Stimulated activated CD8-positive, alpha-beta memory T cell treated with anti-CD3 and anti-CD28 coated beads, Interleukin-15, amount 100 ng/mL, for 4 hours (primary cell): ENCODE measurements at regions not wholly inside any gene's neighbourhood (a gene's known extent, or its start where the extent isn't known, plus 50 kb on each side); places are given as distances from the start of the nearest gene placed in this dataset.
"Not testable (repeated sequence)": the region's sequence is repeated elsewhere in the genome, so short reads cannot be mapped to it uniquely, and the experiment has no call there.

Experiments used
- DNase-seq, 2 donors: peaks; one replicate each; pipeline ENCODE4 v3.0.0-alpha.2; 2020; ENCODE audit warnings: low read depth in 2 of 2

GRCh38 chr1:120238867-120239266 lies 62.5 kb upstream of the SEC22B start:
- not testable (repeated sequence) for DNase-seq

GRCh38 chr1:120233661-120234018 lies 57.3 kb upstream of the SEC22B start:
- DNase-seq = not testable (repeated sequence)

- DNase-seq = not testable (repeated sequence)
These were observed 56.7 kb upstream of the SEC22B start for GRCh38 chr1:120232834-120233660.

- DNase-seq = not testable (repeated sequence)
These were observed 53.5 kb upstream of the SEC22B start for GRCh38 chr1:120229835-120230234.
